DOHH2 (cell line): ENCODE measurements at regions not wholly inside any gene's neighbourhood (a gene's known extent, or its start where the extent isn't known, plus 50 kb on each side); places are given as distances from the start of the nearest gene placed in this dataset.

Source experiments
- EZH2phosphoT487 ChIP-seq: fragments of 200-600 bp; sonication (generic); IDR thresholded peaks from 2 replicates; pipeline ENCODE4 v1.6.1; 2017; ENCODE audit warnings: borderline replicate concordance, mild to moderate bottlenecking, antibody characterized with exemption, low read length, moderate library complexity, mixed read lengths
- TF ChIP-seq, protein P1 (sequence below): fragments of 200-600 bp; sonication (generic); IDR thresholded peaks from one replicate; pipeline ENCODE4 v1.5.1; 2014; ENCODE audit warnings: antibody characterized with exemption, mild to moderate bottlenecking, low read depth, low read length; ENCODE audit not compliant: poor library complexity, severe bottlenecking

DNA sequence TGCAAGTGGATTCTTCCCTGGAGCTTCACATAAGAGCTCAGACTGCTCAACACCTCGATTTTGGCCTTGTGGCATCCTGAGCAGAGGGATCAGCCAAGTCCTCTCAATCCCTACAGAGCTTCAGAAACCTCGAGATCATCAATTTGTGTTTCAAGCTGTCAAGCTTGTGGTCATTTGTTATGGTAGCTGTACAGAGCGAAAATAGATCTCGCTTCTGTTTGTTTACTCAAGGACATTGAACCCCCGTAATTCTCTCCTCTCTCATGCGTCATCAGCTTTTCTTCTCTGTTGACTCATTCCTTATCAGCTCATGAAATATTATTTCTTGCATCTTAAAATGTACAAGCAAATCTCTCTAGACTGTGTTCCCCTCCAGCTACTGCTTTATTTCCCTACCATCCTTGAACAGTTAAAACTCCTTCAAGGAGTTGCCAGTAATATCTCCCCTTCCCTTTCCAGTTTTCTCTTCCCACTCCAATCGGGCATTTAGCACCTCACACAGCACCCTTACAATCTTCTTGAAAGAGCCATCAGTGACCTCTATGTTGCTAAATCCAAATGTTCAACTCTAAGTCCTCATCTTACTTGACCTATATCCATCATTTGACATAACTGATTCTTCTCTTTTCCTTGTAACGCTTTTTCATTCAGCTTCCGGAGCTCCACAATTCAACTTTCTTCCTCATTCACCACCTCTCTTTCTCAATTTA is 106.2 kb upstream of the FAT1 start:
- TF ChIP-seq, protein P1, sequence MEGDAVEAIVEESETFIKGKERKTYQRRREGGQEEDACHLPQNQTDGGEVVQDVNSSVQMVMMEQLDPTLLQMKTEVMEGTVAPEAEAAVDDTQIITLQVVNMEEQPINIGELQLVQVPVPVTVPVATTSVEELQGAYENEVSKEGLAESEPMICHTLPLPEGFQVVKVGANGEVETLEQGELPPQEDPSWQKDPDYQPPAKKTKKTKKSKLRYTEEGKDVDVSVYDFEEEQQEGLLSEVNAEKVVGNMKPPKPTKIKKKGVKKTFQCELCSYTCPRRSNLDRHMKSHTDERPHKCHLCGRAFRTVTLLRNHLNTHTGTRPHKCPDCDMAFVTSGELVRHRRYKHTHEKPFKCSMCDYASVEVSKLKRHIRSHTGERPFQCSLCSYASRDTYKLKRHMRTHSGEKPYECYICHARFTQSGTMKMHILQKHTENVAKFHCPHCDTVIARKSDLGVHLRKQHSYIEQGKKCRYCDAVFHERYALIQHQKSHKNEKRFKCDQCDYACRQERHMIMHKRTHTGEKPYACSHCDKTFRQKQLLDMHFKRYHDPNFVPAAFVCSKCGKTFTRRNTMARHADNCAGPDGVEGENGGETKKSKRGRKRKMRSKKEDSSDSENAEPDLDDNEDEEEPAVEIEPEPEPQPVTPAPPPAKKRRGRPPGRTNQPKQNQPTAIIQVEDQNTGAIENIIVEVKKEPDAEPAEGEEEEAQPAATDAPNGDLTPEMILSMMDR = no peak
- TF ChIP-seq EZH2phosphoT487 = no peak
